ENCODE measurements at regions not wholly inside any gene's neighbourhood (a gene's known extent, or its start where the extent isn't known, plus 50 kb on each side); places are given as distances from the start of the nearest gene placed in this dataset.

DNA sequence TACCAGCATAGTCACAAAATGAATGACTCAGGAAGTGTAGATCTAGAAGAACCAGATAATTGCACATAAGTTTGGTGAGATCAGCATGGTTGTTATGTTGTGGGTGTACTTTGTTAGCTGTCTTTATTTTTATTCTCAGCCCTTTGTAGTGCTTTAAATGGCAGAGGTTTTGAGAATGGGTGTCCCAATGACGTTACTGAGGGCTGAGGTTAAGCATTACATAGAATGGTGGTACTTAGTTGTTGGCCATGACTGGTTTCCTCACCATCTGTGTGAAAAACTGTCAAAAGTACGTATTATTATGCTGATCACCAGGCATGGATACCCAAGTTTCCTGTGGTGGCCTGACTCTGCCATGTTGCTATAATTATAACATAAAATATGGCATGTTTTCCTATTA is 165.8 kb downstream of the UBE2E3 start:
- DNase-seq (ENCODE audit: low read depth, low spot score) = no peak

DNA sequence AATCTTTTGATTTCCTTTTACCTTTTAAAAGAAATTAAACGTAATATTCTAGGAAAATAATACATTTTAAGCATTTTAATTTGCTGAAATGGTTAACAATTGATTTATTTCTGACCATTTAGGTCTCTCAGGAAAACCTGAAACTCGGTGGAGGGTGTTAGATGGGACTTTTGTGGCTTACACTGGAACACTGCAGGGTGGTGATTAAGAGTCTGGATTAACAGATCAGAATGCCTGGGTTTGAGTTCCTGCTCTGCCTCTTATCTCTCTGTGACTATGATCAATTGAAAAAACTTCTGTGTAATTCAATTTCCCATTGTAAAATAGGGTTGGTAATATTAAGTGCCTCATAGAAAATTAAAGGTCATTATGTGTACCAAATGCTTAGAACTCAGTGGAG is 168.7 kb downstream of the UBE2E3 start:
- DNase-seq (ENCODE audit: low read depth, low spot score) = no peak

DNA sequence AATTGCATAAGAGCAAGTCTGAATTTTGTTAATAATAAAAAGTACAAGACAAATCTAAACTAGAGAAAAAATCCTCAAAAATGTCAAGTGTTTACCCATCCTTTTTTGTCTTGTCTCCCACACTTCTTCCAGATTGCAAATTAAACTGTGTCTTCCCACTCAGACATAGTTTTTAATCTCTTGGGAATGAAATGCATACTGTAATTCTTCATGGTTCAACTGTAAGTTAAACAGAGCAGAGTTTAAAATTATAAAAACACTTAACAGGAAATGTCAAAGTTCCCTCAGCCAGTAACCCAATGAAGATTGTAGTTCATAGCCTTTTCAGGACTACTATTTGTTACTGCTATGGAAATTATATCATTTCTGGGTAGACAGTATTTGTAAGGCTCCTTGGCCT is 171.8 kb downstream of the UBE2E3 start:
- DNase-seq (ENCODE audit: low read depth, low spot score) = no peak

DNA sequence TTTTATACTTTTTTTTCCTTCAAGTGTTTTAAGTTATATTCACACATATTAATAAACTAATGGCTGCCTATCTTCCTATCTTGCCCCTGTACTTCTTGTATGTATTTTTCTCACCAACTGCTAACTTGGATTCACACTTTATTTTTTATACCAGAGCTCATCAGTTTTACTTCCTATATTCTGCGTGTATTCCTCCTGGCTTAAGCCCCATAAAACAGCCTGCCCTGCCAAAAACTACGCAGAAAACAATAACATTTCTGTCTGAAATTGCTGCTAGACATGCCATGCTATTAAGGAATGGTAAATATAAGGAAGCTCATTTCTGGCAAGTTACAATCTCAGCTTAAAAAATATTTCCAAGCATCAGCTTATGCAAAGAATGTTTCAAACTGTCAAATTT is 172.3 kb downstream of the UBE2E3 start:
- no peak for DNase-seq (ENCODE audit: low read depth, low spot score)

DNA sequence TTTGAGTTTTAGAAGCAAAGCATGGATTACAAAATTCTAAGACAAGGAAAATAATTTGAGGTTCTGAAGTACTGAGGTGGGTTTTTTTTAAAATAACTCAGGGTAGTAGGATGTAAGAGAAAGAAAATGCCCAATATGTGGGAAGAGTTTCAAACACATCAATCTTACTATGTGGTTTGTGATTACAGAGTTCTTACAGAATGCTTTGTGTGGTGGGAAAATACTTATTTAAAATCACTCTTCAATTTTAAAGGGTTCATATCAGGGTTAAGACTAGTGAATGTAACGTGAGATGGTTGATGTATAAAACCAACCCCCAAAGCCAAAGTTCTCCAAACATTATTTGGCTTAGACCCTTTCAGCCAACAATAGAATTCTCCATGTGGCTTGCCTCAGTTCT is 173.5 kb downstream of the UBE2E3 start:
- no peak for DNase-seq (ENCODE audit: low read depth, low spot score)

DNA sequence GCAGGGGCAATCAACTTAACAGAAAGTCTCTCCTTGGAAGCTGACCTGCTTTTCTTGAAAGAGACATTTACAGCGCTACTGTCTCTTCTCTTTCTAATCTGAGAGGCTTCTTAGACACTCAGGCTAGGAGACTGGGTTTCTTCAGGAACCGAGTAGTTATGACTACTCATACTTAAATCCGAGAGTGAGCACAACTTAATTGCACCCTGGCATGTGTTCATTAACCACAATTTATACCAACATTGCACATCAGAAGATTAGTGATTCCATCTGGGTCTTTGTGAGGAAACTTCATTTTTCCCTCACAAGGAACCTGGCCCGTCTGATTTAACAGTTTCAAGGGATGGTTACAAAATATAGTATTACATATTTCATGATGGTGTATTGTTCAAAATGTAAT is 176.9 kb downstream of the UBE2E3 start:
- DNase-seq (ENCODE audit: low read depth, low spot score) = no peak

DNA sequence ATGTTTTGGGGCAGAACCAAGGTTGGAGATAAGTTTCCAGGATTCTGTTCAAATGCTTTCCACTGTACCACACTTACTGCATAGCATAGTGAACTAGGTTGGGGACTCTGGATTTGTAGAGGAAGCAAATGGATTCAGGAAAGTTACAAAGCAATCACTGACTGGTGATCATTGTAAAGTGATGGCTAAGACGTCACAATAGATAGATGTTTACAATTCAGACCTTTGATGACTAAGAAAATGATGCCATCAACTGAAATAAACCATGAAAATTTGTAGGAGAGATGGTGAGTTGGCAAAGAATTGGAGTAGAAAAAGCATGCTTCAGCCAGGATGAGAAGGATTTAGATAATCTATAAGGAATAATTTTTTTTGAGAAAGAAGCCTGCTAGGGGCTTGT is 178.0 kb downstream of the UBE2E3 start:
- DNase-seq (ENCODE audit: low read depth, low spot score) = no peak

DNA sequence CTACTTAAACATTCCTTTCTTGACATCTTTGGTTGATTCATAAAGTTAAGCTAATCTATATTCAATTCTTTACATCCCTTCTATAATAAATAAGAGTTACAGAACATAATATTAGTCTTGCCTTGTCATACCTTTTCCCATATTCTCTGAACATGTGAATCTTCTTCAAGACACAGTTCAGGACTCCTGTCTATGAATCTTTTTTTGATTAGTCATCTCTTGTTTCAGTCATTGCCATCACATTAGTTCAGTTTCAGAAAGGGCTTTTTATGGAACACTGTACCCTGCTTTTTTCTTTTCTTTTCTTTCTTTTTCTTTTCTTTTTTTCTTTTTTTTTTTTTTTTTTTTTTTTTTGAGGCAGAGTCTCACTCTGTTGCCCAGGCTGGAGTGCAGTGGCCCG is 181.2 kb downstream of the UBE2E3 start:
- no peak for DNase-seq (ENCODE audit: low read depth, low spot score)

DNA sequence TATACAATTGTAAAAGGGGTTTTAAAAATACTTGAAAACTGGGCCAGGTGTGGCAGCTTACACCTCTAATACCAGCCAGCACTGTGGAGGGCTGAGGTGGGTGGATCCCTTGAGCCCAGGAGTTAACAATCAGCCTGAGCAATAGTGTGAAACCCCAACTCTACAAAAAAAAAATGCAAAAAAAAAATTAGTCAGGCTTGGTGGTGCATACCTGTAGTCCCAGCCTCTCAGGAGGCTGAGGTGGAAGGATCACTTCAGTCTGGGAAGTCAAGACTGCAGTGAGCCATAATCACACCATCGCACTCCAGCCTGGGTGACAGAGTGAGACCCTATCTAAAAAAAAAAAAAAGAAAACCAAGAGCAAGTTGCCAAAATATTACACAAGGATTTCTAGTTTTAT is 182.7 kb downstream of the UBE2E3 start:
- DNase-seq (ENCODE audit: low read depth, low spot score) = no peak

DNA sequence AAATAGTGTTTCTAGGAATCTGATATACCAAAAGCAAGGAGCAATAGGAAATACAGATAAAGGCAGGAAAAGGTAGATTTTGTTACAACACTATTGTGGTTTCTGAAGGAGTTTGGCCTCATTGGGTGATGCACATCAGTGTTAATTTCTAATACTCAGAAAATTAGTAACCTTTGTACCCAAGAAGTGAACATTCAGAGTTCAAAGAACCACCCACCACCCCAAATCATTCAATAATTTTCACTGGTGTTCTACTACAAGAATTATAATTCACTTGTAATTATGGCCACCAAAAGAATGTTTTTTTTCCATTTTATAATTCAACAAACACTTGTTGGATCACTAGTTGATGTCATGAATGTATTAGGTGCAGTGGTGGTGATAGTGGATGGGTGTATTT is 183.3 kb downstream of the UBE2E3 start:
- DNase-seq (ENCODE audit: low read depth, low spot score) = no peak

DNA sequence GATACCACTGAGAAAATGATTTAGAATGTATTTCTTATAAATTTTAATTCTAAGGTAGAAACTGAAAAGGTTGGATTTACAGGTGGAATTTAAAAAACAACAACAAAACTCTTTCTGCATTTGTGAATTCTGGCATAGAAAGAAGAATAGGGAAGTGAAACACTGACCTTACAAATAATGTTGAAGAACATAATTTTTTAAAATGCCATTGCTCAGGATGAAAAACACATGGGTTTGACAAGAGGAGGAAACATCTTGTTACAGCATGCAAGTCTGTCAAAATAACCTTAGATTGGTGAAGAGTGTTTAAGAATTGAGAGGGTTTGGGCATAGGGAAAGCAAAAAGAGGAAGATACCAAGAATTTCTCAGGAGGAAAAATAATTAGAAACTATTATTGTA is 184.3 kb downstream of the UBE2E3 start:
- DNase-seq (ENCODE audit: low read depth, low spot score) = no peak

DNA sequence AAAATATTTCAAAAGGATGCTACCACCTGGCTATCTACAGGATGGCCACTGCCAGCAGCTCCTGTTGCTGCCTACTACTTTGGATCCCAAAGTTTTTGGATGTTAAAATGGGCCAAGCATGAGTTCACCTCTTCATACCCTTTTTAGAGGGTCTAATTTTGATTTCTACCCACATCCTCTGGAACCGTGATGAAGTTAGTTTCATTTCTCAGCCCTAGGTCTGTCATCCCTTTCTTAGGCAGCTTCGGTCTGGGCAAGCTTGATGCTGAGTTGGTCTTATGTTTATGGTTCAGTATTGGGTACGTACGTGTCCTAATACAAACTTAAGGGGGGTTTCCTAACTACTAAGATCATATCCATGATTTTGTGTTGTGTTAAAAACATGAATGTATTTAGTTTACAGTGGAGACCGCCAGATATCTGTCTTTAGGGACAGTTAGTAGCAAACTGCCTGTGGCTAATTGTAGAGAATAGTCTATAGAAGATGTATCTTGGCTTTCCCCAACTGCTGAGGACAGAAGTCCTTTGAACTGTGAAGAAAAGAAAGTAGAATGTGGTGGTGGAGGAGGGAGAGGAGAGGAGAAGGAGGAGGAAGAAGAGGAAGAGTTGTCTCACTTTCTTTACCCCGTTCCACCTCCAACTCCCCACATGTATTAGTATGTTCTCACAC is 184.9 kb downstream of the UBE2E3 start:
- DNase-seq (ENCODE audit: low read depth, low spot score) = no peak

DNA sequence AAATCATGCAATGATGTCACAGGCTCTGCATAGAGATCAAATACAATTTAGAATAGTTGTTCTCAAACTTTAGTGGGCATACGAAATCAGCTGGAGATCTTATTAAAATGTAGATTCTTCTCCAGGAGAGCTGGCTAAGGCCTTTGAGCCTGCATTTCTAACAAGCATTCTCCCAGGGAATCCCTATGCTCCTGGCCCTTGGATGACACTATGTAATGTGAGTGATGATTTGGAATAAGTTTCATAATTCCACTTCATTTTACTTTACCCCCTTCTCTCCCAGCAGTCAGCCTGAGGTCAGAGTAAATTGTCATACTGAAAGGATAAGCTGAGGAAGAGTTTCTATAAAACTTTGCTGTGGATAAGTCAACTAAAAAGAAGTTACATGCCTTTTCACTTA is 189.1 kb downstream of the UBE2E3 start:
- no peak for DNase-seq (ENCODE audit: low read depth, low spot score)

DNA sequence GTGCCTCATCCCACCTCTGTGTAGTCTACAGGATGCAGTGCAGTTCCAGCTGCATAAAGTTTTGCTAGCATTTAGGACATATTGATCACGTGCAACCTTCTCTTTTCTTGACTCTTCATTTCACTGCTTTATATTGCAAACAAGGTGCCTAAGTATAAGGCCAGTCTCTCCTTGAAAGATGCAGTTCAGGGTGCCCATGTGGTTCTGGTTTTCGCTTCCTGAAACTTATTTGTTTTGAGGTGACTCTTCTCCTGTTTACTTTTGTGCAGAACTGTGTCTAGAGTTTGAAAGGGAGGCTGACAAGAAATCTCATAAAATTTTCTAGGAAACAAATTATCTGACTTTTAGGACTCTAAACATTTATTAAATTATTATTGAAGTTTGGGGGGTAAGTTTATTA is 189.9 kb downstream of the UBE2E3 start:
- no peak for DNase-seq (ENCODE audit: low read depth, low spot score)

DNA sequence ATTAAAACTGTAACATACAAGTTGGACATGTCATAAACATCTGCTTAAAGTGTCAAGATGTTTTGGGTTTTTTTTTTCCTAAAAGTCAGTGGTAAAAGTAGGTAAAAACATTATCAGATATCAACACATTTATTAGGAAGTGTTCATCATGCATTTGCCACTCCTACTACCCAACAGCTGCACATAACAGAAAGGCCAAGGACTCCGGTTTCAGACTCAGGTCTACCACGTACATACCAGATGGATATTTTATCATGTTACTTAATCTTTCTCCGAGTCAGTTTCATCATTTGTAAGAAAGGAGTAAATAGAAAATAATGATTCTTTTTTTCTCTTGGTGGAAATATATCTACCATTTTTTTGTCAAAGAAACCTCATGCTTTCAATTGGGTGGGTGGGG is 192.3 kb downstream of the UBE2E3 start:
- no peak for DNase-seq (ENCODE audit: low read depth, low spot score)

DNA sequence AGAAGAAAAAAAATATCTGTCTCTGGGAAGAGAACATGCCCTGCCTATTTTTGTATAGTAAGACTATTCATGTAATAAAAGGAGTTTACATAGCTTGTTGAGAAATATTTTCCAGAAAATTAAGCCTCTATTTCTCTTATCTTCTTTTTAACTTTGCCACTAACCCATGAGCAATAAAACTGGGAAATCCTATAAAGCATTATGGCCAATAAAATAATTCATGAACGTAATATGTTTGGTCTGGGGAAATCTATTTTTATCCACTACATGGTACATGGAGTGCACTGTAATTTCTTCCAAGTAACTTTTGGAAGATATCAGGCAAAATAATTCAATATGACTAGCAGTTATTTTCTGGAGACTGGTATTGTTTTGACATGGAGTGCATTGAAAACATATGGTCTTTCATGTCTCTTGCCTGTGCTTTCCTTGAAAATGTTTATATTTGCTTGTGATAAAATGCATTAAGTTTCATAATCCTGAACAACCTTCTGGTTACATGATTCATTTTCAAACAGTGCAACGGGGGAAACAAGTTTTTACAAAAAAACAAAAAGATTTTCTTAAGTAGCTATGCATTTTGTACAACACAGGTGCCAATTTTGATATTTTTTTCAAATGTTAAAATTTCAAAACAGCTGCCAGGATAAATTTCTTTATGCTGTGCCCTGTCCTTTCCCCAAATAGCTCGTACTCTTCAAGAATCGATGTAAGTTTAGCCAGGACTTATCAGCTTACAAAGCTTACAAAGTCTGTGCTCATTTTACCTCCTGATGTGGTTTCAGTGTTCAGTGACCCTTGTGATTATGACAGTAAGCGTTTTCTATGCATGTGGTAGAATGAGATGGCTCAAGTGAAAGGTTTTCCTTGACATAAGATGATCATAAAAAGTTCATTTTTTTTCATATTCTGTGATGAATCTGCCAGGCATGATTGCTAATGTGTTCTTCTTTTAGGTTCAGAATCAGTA is 194.5 kb downstream of the UBE2E3 start:
- DNase-seq (ENCODE audit: low read depth, low spot score) = no peak

DNA sequence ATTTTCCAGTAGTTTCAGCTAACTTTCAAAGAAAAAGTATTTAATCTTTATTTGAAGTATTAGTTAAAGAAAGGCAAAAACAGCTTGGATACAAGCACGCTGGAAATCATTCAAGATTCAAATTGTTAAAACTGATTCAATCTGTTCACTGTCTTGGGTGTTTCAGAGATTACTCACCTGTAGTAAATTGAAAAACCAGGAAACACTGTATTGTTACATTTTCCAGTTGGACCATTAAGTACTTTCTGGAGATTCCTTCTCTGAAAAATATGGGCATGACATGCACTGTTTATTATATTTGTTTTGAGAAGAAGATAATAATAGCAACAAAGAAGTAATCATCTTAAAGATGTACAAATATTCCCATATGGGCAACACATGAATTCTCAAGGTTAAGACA is 196.1 kb downstream of the UBE2E3 start:
- DNase-seq (ENCODE audit: low read depth, low spot score) = no peak

DNA sequence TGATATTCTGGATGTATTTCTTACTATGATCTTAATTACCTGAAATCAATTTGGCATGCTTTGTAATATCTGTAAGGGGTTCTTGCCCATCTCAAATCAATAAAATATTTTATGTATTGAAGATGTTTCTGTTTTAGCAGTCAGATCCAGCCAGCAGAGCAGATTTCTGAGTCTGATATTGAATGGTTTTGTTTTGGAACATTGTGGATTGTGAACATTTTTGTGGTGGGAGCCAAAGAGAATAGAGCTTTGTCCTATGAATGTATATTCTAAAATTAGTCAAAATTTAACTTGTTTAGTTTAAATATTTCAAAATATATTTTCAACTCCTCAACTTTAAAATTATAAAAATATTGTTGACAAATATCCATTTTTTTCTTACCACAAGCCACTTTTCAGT is 197.0 kb downstream of the UBE2E3 start:
- DNase-seq (ENCODE audit: low read depth, low spot score) = no peak

DNA sequence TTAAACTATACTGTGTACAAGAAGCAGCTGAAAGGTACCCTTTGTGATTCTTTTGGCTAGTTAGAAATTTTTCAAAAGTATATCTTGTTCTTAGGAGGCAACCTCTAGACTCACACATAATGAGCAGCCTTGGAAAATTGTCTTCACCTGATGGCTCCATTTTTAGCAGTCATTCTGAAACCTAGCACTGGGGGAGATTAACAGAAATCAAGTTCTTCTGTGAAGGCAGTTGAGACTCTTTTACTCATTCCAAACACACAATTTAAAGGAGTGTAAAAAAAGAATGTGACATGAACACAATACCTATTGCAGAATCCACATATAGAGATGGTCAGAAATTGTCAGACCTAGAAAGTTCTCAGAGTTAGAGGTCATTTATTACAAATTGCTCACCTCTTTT is 197.7 kb downstream of the UBE2E3 start:
- DNase-seq (ENCODE audit: low read depth, low spot score) = no peak

DNA sequence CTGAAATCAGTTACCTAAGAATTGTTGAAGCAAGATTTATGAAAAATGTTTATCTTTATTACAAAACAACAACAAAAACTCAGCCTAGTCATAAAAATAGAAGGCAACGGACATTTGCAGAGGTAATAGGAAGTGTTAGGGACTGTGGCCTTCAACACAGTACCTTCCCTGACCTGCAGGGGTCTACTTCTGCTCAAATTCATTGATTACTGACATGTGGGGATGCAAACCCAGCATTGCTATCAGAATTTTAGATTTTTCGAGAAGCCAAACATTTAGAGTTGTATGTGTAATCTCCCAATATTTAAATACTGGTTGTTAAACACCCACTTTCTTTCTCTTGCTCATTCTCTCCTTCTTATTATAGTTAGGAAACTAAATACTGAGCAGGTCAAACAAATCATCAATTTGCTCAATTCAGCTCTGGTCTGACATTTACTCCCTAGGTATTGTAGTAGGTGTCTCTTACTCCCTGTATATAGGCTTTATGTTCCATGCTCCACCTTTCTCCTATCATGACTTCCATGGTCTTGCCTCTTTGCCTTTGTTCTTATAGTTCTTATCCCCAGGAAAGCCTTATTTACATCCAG is 198.5 kb downstream of the UBE2E3 start:
- no peak for DNase-seq (ENCODE audit: low read depth, low spot score)

DNA sequence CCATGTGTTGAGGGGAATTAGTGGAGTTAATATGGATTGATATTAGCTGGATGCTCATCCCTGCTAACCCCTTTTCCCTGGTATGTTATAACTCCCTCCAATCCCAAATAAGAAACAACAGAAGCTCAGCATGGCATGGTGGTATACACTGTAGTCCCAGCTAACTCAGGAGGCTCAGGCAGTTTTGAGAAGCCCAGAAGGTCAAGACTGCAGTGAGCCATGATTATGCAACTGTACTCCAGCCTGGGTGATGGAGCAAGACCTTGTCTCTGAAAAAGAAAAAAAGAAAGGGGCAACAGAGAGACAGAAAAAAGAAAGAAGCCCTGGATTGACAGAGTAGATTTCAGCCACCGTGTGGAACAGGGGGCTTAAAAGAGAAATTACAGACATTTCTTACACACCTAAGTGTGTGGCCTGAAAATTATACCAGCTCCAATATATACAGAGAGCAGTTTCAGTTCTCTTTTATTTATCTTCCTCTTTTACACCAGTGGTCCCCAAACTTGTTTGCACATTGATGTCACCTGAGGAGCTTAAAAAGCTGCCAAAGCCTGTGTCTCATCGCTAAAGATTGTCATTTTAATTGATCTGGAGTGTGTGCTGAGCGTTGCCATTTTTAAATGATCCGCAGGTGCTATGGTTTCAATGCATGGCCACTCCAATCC is 203.6 kb downstream of the UBE2E3 start:
- no peak for DNase-seq (ENCODE audit: low read depth, low spot score)

DNA sequence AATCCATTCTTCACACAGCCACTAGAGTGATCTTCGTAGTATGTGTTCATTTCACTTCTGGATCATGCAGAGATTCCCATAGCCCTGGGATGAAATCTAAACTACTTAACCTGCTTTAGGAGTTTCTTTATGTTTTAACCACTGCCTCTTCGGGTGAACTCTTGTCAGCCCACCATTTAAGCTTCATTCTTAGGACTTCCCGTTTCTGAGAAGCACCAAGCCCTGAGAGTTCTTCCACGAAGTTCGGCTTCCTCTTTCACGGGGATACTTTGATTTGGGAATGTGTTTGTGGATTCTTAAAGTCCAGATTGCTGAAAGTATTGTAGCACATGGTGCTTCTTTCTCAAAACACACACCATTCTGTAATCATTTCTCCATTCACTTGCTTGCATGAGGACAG is 205.0 kb downstream of the UBE2E3 start:
- no peak for DNase-seq (ENCODE audit: low read depth, low spot score)

Data from pulmonary artery endothelial cell (primary cell).